Activated CD8-positive, alpha-beta T cell treated with anti-CD3 and anti-CD28 coated beads for 36 hours (primary cell): ENCODE measurements at regions not wholly inside any gene's neighbourhood (a gene's known extent, or its start where the extent isn't known, plus 50 kb on each side); places are given as distances from the start of the nearest gene placed in this dataset.

Experiments used
- ATAC-seq: fragments of 200-7000 bp; cut with Tn5 transposase; one replicate; pipeline ENCODE4 v1.10.0; 2021; ENCODE audit warnings: mild to moderate bottlenecking, moderate library complexity
- CTCF ChIA-PET: fragments of 350-600 bp; sonication (Branson Sonifier 250); formaldehyde crosslinking; loops from one replicate; lab custom pipeline; 2021; ENCODE audit warnings: antibody characterized with exemption; lab: Charles Lee
- POLR2A ChIA-PET: fragments of 350-600 bp; sonication (Branson Sonifier 250); formaldehyde crosslinking; loops from one replicate; lab custom pipeline; 2021; ENCODE audit warnings: antibody characterized with exemption; lab: Charles Lee
- DNase-seq: peaks from one replicate; pipeline ENCODE4 v3.0.0-alpha.2; 2020
- H3K27ac Mint-ChIP-seq: one replicate; pipeline ENCODE4 v1.8.0; 2021; ENCODE audit warnings: mild to moderate bottlenecking, mixed read lengths
- H3K27me3 Mint-ChIP-seq: one replicate; pipeline ENCODE4 v1.8.0; 2021; ENCODE audit warnings: mixed read lengths
- H3K36me3 Mint-ChIP-seq: one replicate; pipeline ENCODE4 v1.8.0; 2021; ENCODE audit warnings: low read depth, mixed read lengths
- H3K4me1 Mint-ChIP-seq: one replicate; pipeline ENCODE4 v1.8.0; 2021; ENCODE audit warnings: low read depth, mixed read lengths
- H3K4me3 Mint-ChIP-seq: one replicate; pipeline ENCODE4 v1.8.0; 2021; ENCODE audit warnings: mild to moderate bottlenecking, moderate library complexity, mixed read lengths
- H3K9me3 Mint-ChIP-seq: one replicate; pipeline ENCODE4 v1.8.0; 2021; ENCODE audit warnings: mixed read lengths
- intact Hi-C: fragments of 100-400 bp; cut with micrococcal nuclease; formaldehyde crosslinking; loops from one replicate; pipeline ENCODE4 v1.10.0; 2022
- TF ChIP-seq, protein P1 (sequence below): fragments of 200-600 bp; IDR thresholded peaks from one replicate; pipeline ENCODE4 v1.8.0; 2022; ENCODE audit warnings: antibody characterized with exemption, mild to moderate bottlenecking

DNA sequence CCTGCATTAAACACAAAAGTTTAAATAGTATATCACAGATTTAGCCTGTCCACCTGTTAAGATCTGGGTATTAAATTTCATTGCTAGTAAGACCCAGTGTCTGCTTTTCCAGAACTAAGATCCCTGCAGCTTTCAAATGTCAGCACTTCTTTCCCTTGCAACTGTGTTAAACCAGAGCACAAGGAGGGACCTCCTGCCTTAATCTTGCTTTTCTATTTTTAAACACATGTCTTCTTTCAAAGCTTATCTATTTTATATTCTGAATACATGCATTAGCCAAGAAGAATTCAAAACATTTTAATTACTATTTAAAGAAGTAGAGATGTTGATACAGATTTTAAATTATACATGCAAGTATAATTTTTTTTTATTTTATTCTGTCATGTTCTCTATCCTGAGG, 315.1 kb downstream of the ARPP21 start:
- intact Hi-C loops = no loop called here
- no peak overlapping the region for H3K27ac Mint-ChIP-seq

DNA sequence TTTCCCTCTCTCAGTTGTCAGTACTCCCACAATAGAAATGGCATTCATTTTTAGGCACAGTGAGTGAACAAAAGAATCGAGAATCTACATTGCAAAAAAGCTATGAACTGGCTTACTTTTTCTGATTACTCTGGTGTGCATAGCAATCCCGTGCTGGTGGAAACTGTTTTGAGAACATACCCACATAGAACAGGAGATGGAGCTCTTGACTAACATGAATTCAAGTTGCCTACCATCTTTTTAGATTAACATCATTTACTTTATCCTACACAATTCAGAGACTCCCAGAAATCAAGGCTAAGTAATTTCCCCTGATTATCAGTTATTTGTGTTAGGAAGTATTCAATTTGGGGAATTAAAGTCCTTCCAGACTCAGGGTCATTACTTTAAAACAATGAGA, 326.6 kb downstream of the ARPP21 start:
- POLR2A ChIA-PET = no interaction called here
- TF ChIP-seq, protein P1, sequence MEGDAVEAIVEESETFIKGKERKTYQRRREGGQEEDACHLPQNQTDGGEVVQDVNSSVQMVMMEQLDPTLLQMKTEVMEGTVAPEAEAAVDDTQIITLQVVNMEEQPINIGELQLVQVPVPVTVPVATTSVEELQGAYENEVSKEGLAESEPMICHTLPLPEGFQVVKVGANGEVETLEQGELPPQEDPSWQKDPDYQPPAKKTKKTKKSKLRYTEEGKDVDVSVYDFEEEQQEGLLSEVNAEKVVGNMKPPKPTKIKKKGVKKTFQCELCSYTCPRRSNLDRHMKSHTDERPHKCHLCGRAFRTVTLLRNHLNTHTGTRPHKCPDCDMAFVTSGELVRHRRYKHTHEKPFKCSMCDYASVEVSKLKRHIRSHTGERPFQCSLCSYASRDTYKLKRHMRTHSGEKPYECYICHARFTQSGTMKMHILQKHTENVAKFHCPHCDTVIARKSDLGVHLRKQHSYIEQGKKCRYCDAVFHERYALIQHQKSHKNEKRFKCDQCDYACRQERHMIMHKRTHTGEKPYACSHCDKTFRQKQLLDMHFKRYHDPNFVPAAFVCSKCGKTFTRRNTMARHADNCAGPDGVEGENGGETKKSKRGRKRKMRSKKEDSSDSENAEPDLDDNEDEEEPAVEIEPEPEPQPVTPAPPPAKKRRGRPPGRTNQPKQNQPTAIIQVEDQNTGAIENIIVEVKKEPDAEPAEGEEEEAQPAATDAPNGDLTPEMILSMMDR = peak; percentile 30
- Mint-ChIP-seq H3K27ac (no peak overlapping the region), H3K27me3 (peaks cover 1% of the 10 kb centered on the region), H3K4me3 (no peak overlapping the region), H3K4me1 (peaks cover 2% of the 10 kb centered on the region), H3K9me3 (no peaks in the 10 kb centered on the region), H3K36me3 (no peaks in the 10 kb centered on the region)
- no peak for ATAC-seq
- intact Hi-C loops = loop anchor here (10.0 kb wide), 1 partner anchor 739 kb away; no protein-coding TSS in a partner anchor
- no peak for DNase-seq
- CTCF ChIA-PET = interaction anchor here (0.7 to 1.3 kb wide), 4 partner anchors 10 to 1007 kb away, joined by 3 to 4 read pairs (median 4); no protein-coding TSS in a partner anchor

More for the DNA sequence above, 315.1 kb downstream of the ARPP21 start:
- TF ChIP-seq, protein P1 = no peak
- CTCF ChIA-PET = no interaction called here
- DNase-seq = no peak
- Mint-ChIP-seq H3K27me3 (no peaks in the 10 kb centered on the region), H3K4me1 (no peaks in the 10 kb centered on the region), H3K36me3 (no peaks in the 10 kb centered on the region), H3K4me3 (no peak overlapping the region), H3K9me3 (peaks cover 1% of the 10 kb centered on the region)
- POLR2A ChIA-PET = no interaction called here
- ATAC-seq = no peak

DNA sequence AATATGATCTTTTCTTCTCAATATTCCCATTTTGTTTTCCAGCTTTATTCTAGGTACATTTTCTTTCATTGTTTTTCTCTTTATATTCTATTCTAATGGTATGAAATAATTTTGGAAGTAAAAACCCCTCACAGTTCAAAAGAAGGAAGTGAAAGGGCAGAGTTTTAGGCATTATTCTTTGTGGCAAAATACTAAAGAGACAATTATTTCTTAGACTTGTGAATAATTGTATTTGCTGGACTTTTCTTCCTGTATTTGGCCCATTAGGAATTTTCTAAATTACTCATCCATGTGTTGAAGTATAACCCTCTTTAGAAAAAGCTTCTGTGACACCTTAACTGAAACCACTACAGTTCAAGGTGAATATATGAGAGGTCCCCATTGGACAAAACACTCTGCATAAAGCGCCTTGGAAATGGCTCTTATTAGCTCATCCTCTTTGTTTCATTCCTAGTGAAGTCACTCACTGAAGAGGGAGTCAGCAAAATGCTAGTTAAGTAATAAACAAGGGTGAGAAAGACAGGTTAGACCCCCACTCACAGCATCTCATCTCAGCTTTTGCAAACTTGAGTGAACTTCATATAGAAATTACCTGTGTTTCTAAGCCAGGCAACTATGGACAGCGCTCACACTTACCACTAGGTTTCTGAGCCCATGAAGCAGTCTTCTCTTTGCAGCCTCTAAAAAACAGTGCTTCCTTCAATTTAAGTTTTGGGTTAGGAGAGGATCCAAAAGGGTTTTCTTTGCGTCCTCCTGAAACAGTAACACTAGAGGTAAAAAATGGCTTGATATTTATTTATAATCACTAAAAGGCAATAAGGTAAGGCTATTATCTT, 327.5 kb downstream of the ARPP21 start:
- H3K4me1 Mint-ChIP-seq = peaks cover 2% of the 10 kb centered on the region
- ChIA-PET CTCF (interaction anchor here (1.3 kb wide), 1 partner anchor 575 kb away, joined by 4 read pairs; no protein-coding TSS in a partner anchor), POLR2A (no interaction called here)

DNA sequence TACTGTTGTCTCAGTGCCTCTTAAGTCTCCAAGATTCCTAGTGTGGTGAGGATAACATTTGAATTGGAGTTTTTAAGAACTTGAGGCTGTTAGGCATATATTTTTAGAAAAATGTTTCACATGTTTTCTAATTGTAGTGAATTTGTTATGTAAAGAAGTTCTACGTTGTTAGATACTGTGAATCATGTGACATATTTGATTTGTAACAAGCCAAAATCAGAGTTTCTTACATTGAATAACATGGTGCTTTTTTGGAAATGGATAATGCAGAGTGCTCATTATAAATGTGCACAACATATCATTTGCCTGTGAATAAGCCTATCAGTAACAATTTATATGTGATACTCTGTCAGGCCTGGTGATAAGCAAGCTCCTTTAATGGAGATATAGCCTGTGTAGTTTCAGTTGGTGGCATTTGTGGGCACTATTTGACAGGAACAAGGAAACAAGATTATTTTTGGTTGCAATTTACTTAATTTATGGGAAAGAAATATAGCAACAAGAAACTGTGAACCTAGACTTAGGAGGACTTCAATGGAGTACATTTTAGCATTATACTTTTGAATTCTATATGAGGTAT, 328.8 kb downstream of the ARPP21 start:
- ChIA-PET CTCF (no interaction called here), POLR2A (no interaction called here)
- no peak overlapping the region for H3K4me3 Mint-ChIP-seq
- peaks cover 2% of the 10 kb centered on the region for H3K4me1 Mint-ChIP-seq
- ATAC-seq (no peak), DNase-seq (no peak)
- H3K27me3 Mint-ChIP-seq = peaks cover 1% of the 10 kb centered on the region
- no peak overlapping the region for H3K27ac Mint-ChIP-seq
- no peaks in the 10 kb centered on the region for H3K9me3 Mint-ChIP-seq
- intact Hi-C loops = loop anchor here (10.0 kb wide), 1 partner anchor 737 kb away; no protein-coding TSS in a partner anchor
- TF ChIP-seq, protein P1 = no peak
- no peaks in the 10 kb centered on the region for H3K36me3 Mint-ChIP-seq

More for the DNA sequence above, 327.5 kb downstream of the ARPP21 start:
- H3K27me3 Mint-ChIP-seq = peaks cover 1% of the 10 kb centered on the region
- no peak for DNase-seq
- H3K4me3 Mint-ChIP-seq = no peak overlapping the region
- ATAC-seq = no peak
- H3K36me3 Mint-ChIP-seq = no peaks in the 10 kb centered on the region
- intact Hi-C loops = loop anchor here (10.0 kb wide), 1 partner anchor 738 kb away; no protein-coding TSS in a partner anchor
- TF ChIP-seq, protein P1 = no peak
- H3K27ac Mint-ChIP-seq = no peak overlapping the region
- no peaks in the 10 kb centered on the region for H3K9me3 Mint-ChIP-seq
